ENCODE measurements at regions not wholly inside any gene's neighbourhood (a gene's known extent, or its start where the extent isn't known, plus 50 kb on each side); places are given as distances from the start of the nearest gene placed in this dataset.

DNA sequence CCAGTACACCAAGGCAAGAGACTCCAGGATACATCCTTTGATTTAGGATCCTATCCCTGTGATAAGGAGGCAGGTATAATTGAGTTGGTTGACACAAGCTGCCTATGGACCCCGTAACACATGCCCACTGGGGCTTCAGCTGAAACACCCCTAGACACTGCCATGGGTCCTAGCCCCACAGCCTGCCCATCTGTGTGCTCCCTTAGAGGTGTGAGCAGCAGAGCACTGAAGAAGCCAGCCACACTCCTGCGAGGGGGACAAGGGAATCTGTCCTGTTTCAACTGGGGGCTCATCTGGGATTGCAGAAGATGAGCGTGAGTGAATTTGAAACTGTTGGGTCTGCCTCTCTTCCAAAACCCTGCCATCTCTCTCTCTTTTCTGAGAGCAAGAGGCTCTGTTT, 385.9 kb upstream of the SLITRK6 start:
- Histone ChIP-seq H3K27me3 (ENCODE audit: control insufficient read depth in 3 of 3, insufficient read depth in 3 of 3, low read depth in 1 of 3, low read length in 3 of 3) (no peaks in the 10 kb centered on the region), H3K36me3 (replicated peaks in 1 of 2; ENCODE audit: control insufficient read depth in 2 of 2, insufficient read depth in 2 of 2, low read length in 2 of 2) (no peaks in the 10 kb centered on the region), H3K4me1 (ENCODE audit: control insufficient read depth in 2 of 2, insufficient read depth in 1 of 2, low read depth in 1 of 2, low read length in 2 of 2) (no peaks in the 10 kb centered on the region), H3K18ac (ENCODE audit: low read length) (no peak overlapping the region), H2AFZ (ENCODE audit: low read length) (no peak overlapping the region), H3K9me3 (replicated peaks in 1 of 2; ENCODE audit: control insufficient read depth in 2 of 2, insufficient read depth in 1 of 2, low read depth in 1 of 2, low read length in 2 of 2) (no peaks in the 10 kb centered on the region), H3K27ac (replicated peaks; ENCODE audit: low read length) (no peak overlapping the region), H3K4ac (ENCODE audit: low read length) (no peak overlapping the region), H2BK5ac (ENCODE audit: low read length) (no peak overlapping the region), H2AK5ac (ENCODE audit: low read depth, low read length) (no peak overlapping the region), H2BK120ac (ENCODE audit: low read depth, low read length) (no peak overlapping the region), H3K79me1 (ENCODE audit: low read depth, low read length) (no peaks in the 10 kb centered on the region), H3K4me2 (ENCODE audit: insufficient read depth, low read length, poor library complexity, severe bottlenecking) (no peak overlapping the region), H3K14ac (ENCODE audit: low read length) (no peak overlapping the region), H2BK15ac (ENCODE audit: low read length) (no peak overlapping the region), H3K9ac (ENCODE audit: low read depth, low read length, poor library complexity) (no peak overlapping the region), H4K8ac (ENCODE audit: low read depth, low read length) (no peak overlapping the region), H2BK12ac (ENCODE audit: low read length) (no peak overlapping the region), H3K23ac (ENCODE audit: low read depth, low read length, poor library complexity) (no peak overlapping the region), H4K91ac (ENCODE audit: low read depth, low read length, poor library complexity) (no peak overlapping the region), H3K4me3 (ENCODE audit: low read length in 2 of 2) (no peak overlapping the region)
- DNase-seq (ENCODE audit: low spot score) = no peak
- WGBS, 2 donors (ENCODE audit: extremely low coverage in 2 of 2, insufficient read length in 2 of 2, insufficient replicate concordance in 1 of 2) = no CpG with 5 or more reads among the region's 3 CpGs

DNA sequence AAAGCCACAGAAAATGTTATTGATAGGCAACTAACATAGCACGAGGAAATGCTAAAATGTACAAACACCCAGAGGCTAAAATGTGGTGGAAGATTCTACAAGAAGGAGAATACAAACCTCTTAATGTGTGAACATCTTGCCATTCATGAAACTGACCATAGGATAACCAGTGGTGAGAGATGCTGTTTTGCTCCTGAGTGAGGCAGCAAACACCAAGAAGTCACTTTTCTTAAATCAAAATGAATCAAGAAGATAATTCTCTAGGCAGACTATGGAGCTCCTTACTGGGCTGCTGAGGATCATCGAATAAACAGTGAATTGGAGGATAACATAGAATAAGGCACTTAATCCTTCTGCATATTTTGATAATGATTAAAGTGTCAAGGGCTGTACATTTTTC, 375.4 kb upstream of the SLITRK6 start:
- Histone ChIP-seq H4K91ac (ENCODE audit: low read depth, low read length, poor library complexity) (no peak overlapping the region), H3K4me3 (ENCODE audit: low read length in 2 of 2) (no peak overlapping the region), H3K27ac (replicated peaks; ENCODE audit: low read length) (no peak overlapping the region), H2BK12ac (ENCODE audit: low read length) (no peak overlapping the region), H2AFZ (ENCODE audit: low read length) (no peak overlapping the region), H3K14ac (ENCODE audit: low read length) (no peak overlapping the region), H3K23ac (ENCODE audit: low read depth, low read length, poor library complexity) (no peak overlapping the region), H2AK5ac (ENCODE audit: low read depth, low read length) (no peak overlapping the region), H3K4me2 (ENCODE audit: insufficient read depth, low read length, poor library complexity, severe bottlenecking) (no peak overlapping the region), H2BK120ac (ENCODE audit: low read depth, low read length) (no peak overlapping the region), H3K4ac (ENCODE audit: low read length) (no peak overlapping the region), H2BK5ac (ENCODE audit: low read length) (no peak overlapping the region), H2BK15ac (ENCODE audit: low read length) (no peak overlapping the region), H3K4me1 (ENCODE audit: control insufficient read depth in 2 of 2, insufficient read depth in 1 of 2, low read depth in 1 of 2, low read length in 2 of 2) (no peaks in the 10 kb centered on the region), H3K79me1 (ENCODE audit: low read depth, low read length) (no peaks in the 10 kb centered on the region), H3K36me3 (replicated peaks in 1 of 2; ENCODE audit: control insufficient read depth in 2 of 2, insufficient read depth in 2 of 2, low read length in 2 of 2) (no peaks in the 10 kb centered on the region), H3K9ac (ENCODE audit: low read depth, low read length, poor library complexity) (no peak overlapping the region), H3K27me3 (ENCODE audit: control insufficient read depth in 3 of 3, insufficient read depth in 3 of 3, low read depth in 1 of 3, low read length in 3 of 3) (no peaks in the 10 kb centered on the region), H4K8ac (ENCODE audit: low read depth, low read length) (no peak overlapping the region), H3K18ac (ENCODE audit: low read length) (no peak overlapping the region), H3K9me3 (replicated peaks in 1 of 2; ENCODE audit: control insufficient read depth in 2 of 2, insufficient read depth in 1 of 2, low read depth in 1 of 2, low read length in 2 of 2) (no peaks in the 10 kb centered on the region)
- WGBS, 2 donors (ENCODE audit: extremely low coverage in 2 of 2, insufficient read length in 2 of 2, insufficient replicate concordance in 1 of 2) = no CpG with 5 or more reads among the region's 2 CpGs
- no peak for DNase-seq (ENCODE audit: low spot score)

DNA sequence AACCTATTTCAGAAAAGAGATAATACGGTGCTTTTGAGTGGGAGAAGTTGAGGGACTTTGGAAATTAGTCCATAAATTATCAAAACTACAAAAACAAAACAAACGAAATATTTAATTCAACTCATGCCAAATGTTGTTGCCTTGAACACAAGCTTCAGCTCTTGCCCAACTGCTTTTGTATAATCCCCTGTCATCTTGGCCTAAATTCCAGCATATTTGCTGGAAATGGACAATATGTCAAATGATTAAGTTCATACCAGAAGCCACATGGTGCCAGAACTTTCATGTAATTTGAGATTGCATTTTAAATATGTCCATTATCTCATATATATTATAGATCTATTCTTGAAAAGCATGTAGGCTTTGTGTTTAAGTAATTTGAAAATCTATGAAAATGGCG, 373.7 kb upstream of the SLITRK6 start:
- no peaks in the 10 kb centered on the region for H3K9me3 ChIP-seq (replicated peaks in 1 of 2; ENCODE audit: control insufficient read depth in 2 of 2, insufficient read depth in 1 of 2, low read depth in 1 of 2, low read length in 2 of 2)
- H3K14ac ChIP-seq (ENCODE audit: low read length) = no peak overlapping the region
- H2AK5ac ChIP-seq (ENCODE audit: low read depth, low read length) = no peak overlapping the region
- no peak overlapping the region for H2BK12ac ChIP-seq (ENCODE audit: low read length)
- no CpG with 5 or more reads among the region's 3 CpGs for WGBS, 2 donors (ENCODE audit: extremely low coverage in 2 of 2, insufficient read length in 2 of 2, insufficient replicate concordance in 1 of 2)
- H3K4me2 ChIP-seq (ENCODE audit: insufficient read depth, low read length, poor library complexity, severe bottlenecking) = no peak overlapping the region
- H3K18ac ChIP-seq (ENCODE audit: low read length) = no peak overlapping the region
- H3K4me1 ChIP-seq (ENCODE audit: control insufficient read depth in 2 of 2, insufficient read depth in 1 of 2, low read depth in 1 of 2, low read length in 2 of 2) = no peaks in the 10 kb centered on the region
- no peak overlapping the region for H3K27ac ChIP-seq (replicated peaks; ENCODE audit: low read length)
- no peak overlapping the region for H2AFZ ChIP-seq (ENCODE audit: low read length)
- H2BK15ac ChIP-seq (ENCODE audit: low read length) = no peak overlapping the region
- no peak overlapping the region for H2BK120ac ChIP-seq (ENCODE audit: low read depth, low read length)
- no peak overlapping the region for H3K4me3 ChIP-seq (ENCODE audit: low read length in 2 of 2)
- no peaks in the 10 kb centered on the region for H3K79me1 ChIP-seq (ENCODE audit: low read depth, low read length)
- no peak for DNase-seq (ENCODE audit: low spot score)
- H3K36me3 ChIP-seq (replicated peaks in 1 of 2; ENCODE audit: control insufficient read depth in 2 of 2, insufficient read depth in 2 of 2, low read length in 2 of 2) = no peaks in the 10 kb centered on the region
- no peak overlapping the region for H3K23ac ChIP-seq (ENCODE audit: low read depth, low read length, poor library complexity)
- no peaks in the 10 kb centered on the region for H3K27me3 ChIP-seq (ENCODE audit: control insufficient read depth in 3 of 3, insufficient read depth in 3 of 3, low read depth in 1 of 3, low read length in 3 of 3)
- H4K8ac ChIP-seq (ENCODE audit: low read depth, low read length) = no peak overlapping the region
- no peak overlapping the region for H3K9ac ChIP-seq (ENCODE audit: low read depth, low read length, poor library complexity)
- H3K4ac ChIP-seq (ENCODE audit: low read length) = no peak overlapping the region
- H2BK5ac ChIP-seq (ENCODE audit: low read length) = no peak overlapping the region
- H4K91ac ChIP-seq (ENCODE audit: low read depth, low read length, poor library complexity) = no peak overlapping the region

DNA sequence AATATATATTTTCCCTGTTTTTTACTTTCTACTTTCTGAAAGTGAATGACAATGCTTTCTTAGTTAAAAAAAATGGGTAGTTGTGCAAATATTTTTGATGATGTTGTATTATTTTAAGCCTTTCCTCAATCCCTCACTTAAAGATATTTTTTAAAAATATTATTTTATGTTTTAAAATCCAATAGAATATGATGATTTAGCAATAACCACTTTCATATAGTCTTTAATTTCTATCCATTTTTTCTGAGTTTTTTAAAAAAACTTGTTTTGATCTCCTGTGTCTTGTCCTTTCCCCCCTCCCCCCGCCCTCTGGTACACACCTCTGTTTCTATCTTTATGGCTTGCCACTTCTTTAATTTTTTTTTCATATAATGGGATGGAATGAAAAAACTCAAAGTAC, 362.0 kb upstream of the SLITRK6 start:
- H2AK5ac ChIP-seq (ENCODE audit: low read depth, low read length) = no peak overlapping the region
- no peak overlapping the region for H2BK5ac ChIP-seq (ENCODE audit: low read length)
- H4K91ac ChIP-seq (ENCODE audit: low read depth, low read length, poor library complexity) = no peak overlapping the region
- H3K4me3 ChIP-seq (ENCODE audit: low read length in 2 of 2) = no peak overlapping the region
- H2AFZ ChIP-seq (ENCODE audit: low read length) = no peak overlapping the region
- no peaks in the 10 kb centered on the region for H3K79me1 ChIP-seq (ENCODE audit: low read depth, low read length)
- H2BK120ac ChIP-seq (ENCODE audit: low read depth, low read length) = no peak overlapping the region
- H3K9me3 ChIP-seq (replicated peaks in 1 of 2; ENCODE audit: control insufficient read depth in 2 of 2, insufficient read depth in 1 of 2, low read depth in 1 of 2, low read length in 2 of 2) = no peaks in the 10 kb centered on the region
- H3K27me3 ChIP-seq (ENCODE audit: control insufficient read depth in 3 of 3, insufficient read depth in 3 of 3, low read depth in 1 of 3, low read length in 3 of 3) = no peaks in the 10 kb centered on the region
- no peak overlapping the region for H4K8ac ChIP-seq (ENCODE audit: low read depth, low read length)
- WGBS, 2 donors (ENCODE audit: extremely low coverage in 2 of 2, insufficient read length in 2 of 2, insufficient replicate concordance in 1 of 2) = no CpG with 5 or more reads among the region's 1 CpG
- H3K18ac ChIP-seq (ENCODE audit: low read length) = no peak overlapping the region
- no peak overlapping the region for H2BK15ac ChIP-seq (ENCODE audit: low read length)
- no peaks in the 10 kb centered on the region for H3K4me1 ChIP-seq (ENCODE audit: control insufficient read depth in 2 of 2, insufficient read depth in 1 of 2, low read depth in 1 of 2, low read length in 2 of 2)
- no peak overlapping the region for H3K14ac ChIP-seq (ENCODE audit: low read length)
- no peak overlapping the region for H3K9ac ChIP-seq (ENCODE audit: low read depth, low read length, poor library complexity)
- H3K27ac ChIP-seq (replicated peaks; ENCODE audit: low read length) = no peak overlapping the region
- no peak overlapping the region for H2BK12ac ChIP-seq (ENCODE audit: low read length)
- H3K4ac ChIP-seq (ENCODE audit: low read length) = no peak overlapping the region
- no peak for DNase-seq (ENCODE audit: low spot score)
- H3K4me2 ChIP-seq (ENCODE audit: insufficient read depth, low read length, poor library complexity, severe bottlenecking) = no peak overlapping the region
- no peaks in the 10 kb centered on the region for H3K36me3 ChIP-seq (replicated peaks in 1 of 2; ENCODE audit: control insufficient read depth in 2 of 2, insufficient read depth in 2 of 2, low read length in 2 of 2)
- H3K23ac ChIP-seq (ENCODE audit: low read depth, low read length, poor library complexity) = no peak overlapping the region
